Activated T-helper 2 cell treated with anti-CD3 and anti-CD28 coated beads, Interferon-gamma antibody, Interleukin-2, Interleukin-4, amounts not matched to agents 10 μg/mL and 5 μg/mL and 100 μg/mL, durations not matched to agents 14 hours and 24 hours and 36 hours (primary cell): ENCODE measurements at regions not wholly inside any gene's neighbourhood (a gene's known extent, or its start where the extent isn't known, plus 50 kb on each side); places are given as distances from the start of the nearest gene placed in this dataset.

Experiments
- DNase-seq: peaks from one replicate; pipeline ENCODE4 v3.0.0; 2021; ENCODE audit warnings: low spot score
- H3K27ac Mint-ChIP-seq: one replicate; pipeline ENCODE4 v1.8.0; 2021; ENCODE audit warnings: mixed read lengths
- H3K27me3 Mint-ChIP-seq: one replicate; pipeline ENCODE4 v1.8.0; 2021; ENCODE audit warnings: low read depth, mixed read lengths
- H3K36me3 Mint-ChIP-seq: one replicate; pipeline ENCODE4 v1.8.0; 2021; ENCODE audit warnings: low read depth, mixed read lengths
- H3K4me1 Mint-ChIP-seq: one replicate; pipeline ENCODE4 v1.8.0; 2021; ENCODE audit warnings: low read depth, mixed read lengths
- H3K4me3 Mint-ChIP-seq: one replicate; pipeline ENCODE4 v1.8.0; 2021; ENCODE audit warnings: low read depth, mild to moderate bottlenecking, moderate library complexity, mixed read lengths
- H3K9me3 Mint-ChIP-seq: one replicate; pipeline ENCODE4 v1.8.0; 2021; ENCODE audit warnings: mixed read lengths
- intact Hi-C: fragments of 100-400 bp; cut with micrococcal nuclease; formaldehyde crosslinking; loops from one replicate; pipeline ENCODE4 v1.15.1; 2023

DNA sequence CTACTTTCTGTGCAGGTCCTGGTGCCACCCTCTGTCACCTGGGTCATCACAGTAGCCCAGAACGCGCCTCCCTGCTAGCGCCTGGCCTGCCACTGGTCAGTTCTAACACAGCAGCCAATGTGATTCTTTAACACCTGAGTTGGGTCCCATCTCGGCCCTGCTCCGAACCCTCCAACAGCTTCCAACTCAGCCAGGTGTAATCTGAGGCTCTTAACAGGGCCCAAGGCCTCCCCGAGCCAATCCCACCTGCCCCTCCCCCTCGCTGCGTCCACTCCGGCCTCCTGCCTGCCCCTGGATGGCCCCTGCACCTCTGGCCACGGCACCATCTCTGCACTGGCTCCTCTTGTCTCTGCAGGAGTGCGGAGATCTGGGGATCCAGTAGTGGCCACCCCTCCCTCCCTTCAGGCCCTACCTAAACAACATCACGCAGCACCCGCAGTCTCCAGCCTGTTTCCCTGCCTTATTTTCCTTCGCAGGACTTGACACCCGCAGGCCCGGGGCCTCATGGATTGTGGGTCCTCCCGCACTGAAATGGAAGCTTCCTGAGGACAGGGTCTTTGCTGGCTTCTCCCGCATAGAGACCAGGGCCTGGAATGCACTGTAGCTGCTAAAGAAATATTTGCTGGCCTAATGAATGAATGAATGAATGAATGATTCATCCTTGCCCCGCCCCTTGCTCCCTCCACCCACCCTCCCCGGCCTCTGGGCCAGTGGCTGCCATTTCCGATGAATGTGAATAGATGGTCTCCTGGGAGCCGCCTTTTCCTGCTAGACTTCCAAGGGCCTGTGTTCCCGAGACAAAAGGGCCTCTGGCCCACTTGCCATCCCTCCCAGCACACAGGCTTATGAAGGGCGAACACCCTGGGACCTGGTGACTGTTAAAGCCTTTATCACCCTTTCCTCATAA lies 174.8 kb upstream of the FOXF1 start:
- Mint-ChIP-seq H3K36me3 (no peaks in the 10 kb centered on the region), H3K4me1 (no peaks in the 10 kb centered on the region), H3K27ac (no peak overlapping the region), H3K4me3 (no peak overlapping the region), H3K9me3 (no peaks in the 10 kb centered on the region), H3K27me3 (peaks cover 4% of the 10 kb centered on the region)
- DNase-seq, result no peak
- intact Hi-C loops, result no loop called here

DNA sequence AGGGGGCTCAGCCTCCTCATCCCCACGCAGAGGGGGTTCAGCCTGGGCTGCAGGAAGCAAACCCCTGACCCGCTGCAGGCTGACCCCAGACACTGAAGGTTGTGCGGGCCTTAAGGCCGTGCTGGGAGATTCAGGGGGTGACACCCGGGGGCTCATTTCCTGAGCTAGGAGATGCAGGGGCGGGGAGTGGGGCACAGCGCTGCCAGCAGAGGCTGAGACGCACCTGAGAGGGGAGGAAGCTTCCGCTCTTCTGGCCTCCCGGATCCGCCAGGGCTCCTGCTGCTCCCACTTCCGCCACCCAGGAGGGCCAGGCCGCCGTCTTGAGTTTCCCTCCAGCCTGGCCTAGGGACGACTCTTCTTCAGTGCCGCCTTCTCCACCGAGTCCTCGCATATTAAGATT lies 173.2 kb upstream of the FOXF1 start:
- Mint-ChIP-seq H3K4me1 (no peaks in the 10 kb centered on the region), H3K27me3 (peaks cover 6% of the 10 kb centered on the region), H3K36me3 (no peaks in the 10 kb centered on the region), H3K9me3 (no peaks in the 10 kb centered on the region), H3K27ac (no peak overlapping the region), H3K4me3 (no peak overlapping the region)
- no peak for DNase-seq
- intact Hi-C loops, result no loop called here

DNA sequence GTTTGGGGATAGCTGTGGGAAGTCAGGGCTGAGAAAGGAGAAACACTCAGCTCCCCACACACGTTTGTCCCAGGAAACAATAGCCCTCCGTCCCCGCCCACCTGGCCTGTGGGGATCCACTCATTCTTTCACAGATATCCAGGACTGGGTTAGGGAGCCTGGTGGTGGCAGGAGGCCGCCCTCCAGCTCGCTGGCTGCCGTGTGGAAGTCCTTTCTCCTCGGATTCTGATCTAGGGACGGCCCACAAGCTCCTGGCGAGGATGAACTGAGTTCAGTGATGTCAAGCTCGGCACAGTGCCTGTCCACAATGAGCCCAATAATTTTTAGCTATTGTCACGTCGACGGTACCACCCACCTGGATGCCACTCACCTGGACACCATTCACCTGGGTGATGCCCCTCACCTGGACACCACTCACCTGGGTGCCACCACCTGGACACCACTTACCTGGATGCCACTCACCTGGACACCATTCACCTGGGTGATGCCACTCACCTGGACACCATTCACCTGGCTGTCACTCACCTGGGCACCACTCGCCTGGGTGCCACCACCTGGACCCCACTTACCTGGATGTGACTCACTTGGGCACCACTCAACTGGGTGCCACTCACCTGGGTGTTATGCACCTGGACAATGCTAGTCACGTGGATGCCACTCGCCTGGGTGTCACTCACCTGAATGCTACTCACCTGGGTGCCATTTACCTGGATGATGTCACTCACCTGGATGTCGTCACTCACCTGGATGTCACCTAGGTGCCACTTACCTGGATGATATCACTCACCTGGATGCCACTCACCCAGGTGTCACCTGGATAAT lies 172.5 kb upstream of the FOXF1 start:
- Mint-ChIP-seq H3K27me3 (peaks cover 10% of the 10 kb centered on the region), H3K27ac (no peak overlapping the region), H3K4me1 (no peaks in the 10 kb centered on the region), H3K9me3 (no peaks in the 10 kb centered on the region), H3K36me3 (no peaks in the 10 kb centered on the region), H3K4me3 (no peak overlapping the region)
- no peak for DNase-seq
- intact Hi-C loops, result no loop called here

GRCh38 chr16:86338403-86339115 lies 171.8 kb upstream of the FOXF1 start:
- Mint-ChIP-seq H3K36me3 (no peaks in the 10 kb centered on the region), H3K27me3 (peaks cover 14% of the 10 kb centered on the region), H3K27ac (no peak overlapping the region), H3K4me3 (no peak overlapping the region), H3K9me3 (no peaks in the 10 kb centered on the region), H3K4me1 (no peaks in the 10 kb centered on the region)
- intact Hi-C loops, result no loop called here
- DNase-seq, result no peak

- no peaks in the 10 kb centered on the region for H3K36me3 Mint-ChIP-seq
- H3K9me3 Mint-ChIP-seq, result no peaks in the 10 kb centered on the region
- no peak for DNase-seq
- H3K27ac Mint-ChIP-seq, result no peak overlapping the region
- H3K27me3 Mint-ChIP-seq, result peaks cover 28% of the 10 kb centered on the region
- H3K4me1 Mint-ChIP-seq, result no peaks in the 10 kb centered on the region
- intact Hi-C loops, result no loop called here
- no peak overlapping the region for H3K4me3 Mint-ChIP-seq
Measured at GRCh38 chr16:86342161-86342834, 168.0 kb upstream of the FOXF1 start.

GRCh38 chr16:86343027-86343795 lies 167.1 kb upstream of the FOXF1 start:
- no peaks in the 10 kb centered on the region for H3K36me3 Mint-ChIP-seq
- no peak for DNase-seq
- no peaks in the 10 kb centered on the region for H3K4me1 Mint-ChIP-seq
- H3K27me3 Mint-ChIP-seq, result peaks cover 28% of the 10 kb centered on the region
- intact Hi-C loops, result no loop called here
- H3K27ac Mint-ChIP-seq, result no peak overlapping the region
- H3K9me3 Mint-ChIP-seq, result no peaks in the 10 kb centered on the region
- H3K4me3 Mint-ChIP-seq, result no peak overlapping the region

DNA sequence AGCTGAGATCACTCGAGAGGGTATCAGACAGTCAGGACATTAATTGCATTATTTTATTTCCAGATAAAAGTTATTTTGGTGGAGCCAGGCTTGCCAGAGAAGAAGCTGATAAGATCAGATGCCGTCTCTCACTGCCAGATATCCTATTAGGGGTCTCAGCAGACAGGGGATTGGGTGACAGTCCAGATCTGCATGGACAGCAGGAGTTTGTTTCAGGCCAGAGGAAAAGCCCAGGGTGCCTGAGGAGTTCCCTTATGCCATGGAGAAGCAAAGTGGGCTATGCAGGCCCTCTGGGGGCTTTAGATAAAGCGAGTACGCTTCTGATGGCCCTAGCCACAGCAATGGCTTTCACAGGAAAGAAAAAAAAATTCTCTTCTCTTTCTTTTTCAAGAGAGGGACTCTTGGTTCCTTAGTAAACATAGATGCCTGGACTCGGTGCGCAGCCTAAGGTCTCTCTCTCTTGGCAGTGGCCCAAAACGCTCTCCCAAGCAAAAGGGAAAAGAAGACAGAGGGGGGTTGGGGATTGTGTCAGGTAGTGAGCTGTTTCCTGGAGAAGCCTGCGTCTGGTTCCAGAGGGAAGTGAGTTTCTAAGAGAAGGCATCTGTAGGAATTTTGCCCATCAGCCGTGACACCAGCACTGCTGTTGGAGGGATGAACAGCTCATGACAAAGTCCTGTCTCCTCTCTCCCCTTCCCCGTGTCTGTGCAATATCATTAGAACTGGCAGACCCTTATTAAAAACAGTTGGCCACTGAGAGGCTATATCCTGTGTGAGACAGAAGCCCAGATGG lies 166.3 kb upstream of the FOXF1 start:
- Mint-ChIP-seq H3K4me3 (no peak overlapping the region), H3K27ac (no peak overlapping the region), H3K36me3 (no peaks in the 10 kb centered on the region), H3K9me3 (no peaks in the 10 kb centered on the region), H3K4me1 (no peaks in the 10 kb centered on the region), H3K27me3 (peaks cover 28% of the 10 kb centered on the region)
- no peak for DNase-seq
- intact Hi-C loops, result no loop called here

- Mint-ChIP-seq H3K36me3 (no peaks in the 10 kb centered on the region), H3K9me3 (no peaks in the 10 kb centered on the region), H3K4me1 (no peaks in the 10 kb centered on the region), H3K27ac (no peak overlapping the region), H3K4me3 (no peak overlapping the region), H3K27me3 (peaks cover 28% of the 10 kb centered on the region)
- intact Hi-C loops, result no loop called here
- no peak for DNase-seq
Measured at GRCh38 chr16:86344586-86344871, 165.8 kb upstream of the FOXF1 start.

GRCh38 chr16:86344881-86345280 lies 165.4 kb upstream of the FOXF1 start:
- intact Hi-C loops, result no loop called here
- no peaks in the 10 kb centered on the region for H3K36me3 Mint-ChIP-seq
- H3K9me3 Mint-ChIP-seq, result no peaks in the 10 kb centered on the region
- H3K27ac Mint-ChIP-seq, result no peak overlapping the region
- no peak for DNase-seq
- H3K4me1 Mint-ChIP-seq, result no peaks in the 10 kb centered on the region
- H3K4me3 Mint-ChIP-seq, result no peak overlapping the region
- peaks cover 28% of the 10 kb centered on the region for H3K27me3 Mint-ChIP-seq

- no peaks in the 10 kb centered on the region for H3K9me3 Mint-ChIP-seq
- no peak overlapping the region for H3K4me3 Mint-ChIP-seq
- H3K27me3 Mint-ChIP-seq, result peaks cover 28% of the 10 kb centered on the region
- DNase-seq, result no peak
- H3K27ac Mint-ChIP-seq, result no peak overlapping the region
- H3K36me3 Mint-ChIP-seq, result no peaks in the 10 kb centered on the region
- H3K4me1 Mint-ChIP-seq, result no peaks in the 10 kb centered on the region
- intact Hi-C loops, result no loop called here
Measured at GRCh38 chr16:86345516-86345915, 164.8 kb upstream of the FOXF1 start.

- Mint-ChIP-seq H3K9me3 (no peaks in the 10 kb centered on the region), H3K36me3 (no peaks in the 10 kb centered on the region), H3K27me3 (peaks cover 28% of the 10 kb centered on the region), H3K4me1 (no peaks in the 10 kb centered on the region), H3K27ac (no peak overlapping the region), H3K4me3 (no peak overlapping the region)
- intact Hi-C loops, result no loop called here
- no peak for DNase-seq
Measured at GRCh38 chr16:86346034-86346433, 164.3 kb upstream of the FOXF1 start.
